HG02973 (cell line): ENCODE measurements at regions not wholly inside any gene's neighbourhood (a gene's known extent, or its start where the extent isn't known, plus 50 kb on each side); places are given as distances from the start of the nearest gene placed in this dataset.

Source experiments
- ATAC-seq: cut with Tn5 transposase; IDR thresholded peaks from one replicate; pipeline ENCODE4 v1.9.1; 2021; ENCODE audit warnings: moderate library complexity; ENCODE audit not compliant: unreplicated experiment

DNA sequence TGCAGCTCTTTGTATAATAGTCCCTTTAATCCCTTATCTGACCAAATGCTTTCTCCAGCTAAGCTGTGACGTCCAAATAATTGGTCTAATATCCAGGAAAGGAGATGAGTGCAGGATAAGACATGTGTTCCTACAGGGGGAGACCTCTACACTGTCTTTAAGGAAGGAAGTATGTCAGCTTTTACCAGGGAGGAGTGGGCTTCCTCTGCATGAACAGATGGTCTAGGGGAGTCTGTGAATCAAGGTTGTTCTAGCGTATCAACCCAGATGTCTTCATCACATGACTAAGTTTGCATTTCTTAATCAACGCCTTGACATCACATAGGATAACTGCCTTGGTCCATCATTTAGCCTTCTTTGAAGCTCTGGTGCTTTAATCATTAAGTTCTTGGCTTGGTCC lies 528.2 kb downstream of the MRPL39 start:
- ATAC-seq: no peak

DNA sequence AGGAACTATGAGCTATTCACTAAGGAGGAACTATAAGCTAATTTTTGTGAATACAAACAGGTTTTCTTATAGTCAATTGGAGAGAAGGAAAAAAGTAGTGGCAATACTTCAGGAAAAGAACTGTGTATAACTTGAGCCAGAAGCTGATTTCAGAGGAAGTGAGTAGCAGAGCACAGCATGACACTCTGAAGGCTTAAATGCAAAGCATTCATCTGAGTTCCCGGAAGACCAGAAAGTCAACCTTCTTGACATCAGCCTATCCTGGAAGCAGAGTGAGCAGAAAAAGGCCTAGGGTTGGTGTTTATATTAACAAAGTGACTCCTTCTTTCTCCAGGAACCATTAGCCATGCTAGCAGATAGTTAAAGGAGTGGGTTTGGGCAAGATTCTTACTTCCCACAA lies 545.2 kb downstream of the MRPL39 start:
- no peak for ATAC-seq

DNA sequence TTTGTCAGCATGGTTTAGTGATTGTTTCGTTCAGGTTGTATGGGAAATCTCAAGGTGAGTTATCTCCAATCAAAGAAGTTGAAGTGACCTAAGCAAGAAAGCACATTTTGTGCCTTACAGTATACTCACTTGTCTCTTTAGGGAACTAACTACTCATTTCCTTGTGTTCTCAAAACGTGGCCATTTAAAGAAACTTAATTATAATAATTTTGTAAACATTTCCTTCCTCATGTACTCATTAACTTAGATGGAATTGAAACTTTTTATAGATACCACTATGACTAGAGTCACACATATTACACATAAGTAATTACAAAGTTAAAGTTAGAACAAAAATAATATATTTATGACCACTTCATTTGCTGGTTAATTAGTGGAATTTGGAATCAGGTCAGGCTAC lies 552.6 kb downstream of the MRPL39 start:
- no peak for ATAC-seq

DNA sequence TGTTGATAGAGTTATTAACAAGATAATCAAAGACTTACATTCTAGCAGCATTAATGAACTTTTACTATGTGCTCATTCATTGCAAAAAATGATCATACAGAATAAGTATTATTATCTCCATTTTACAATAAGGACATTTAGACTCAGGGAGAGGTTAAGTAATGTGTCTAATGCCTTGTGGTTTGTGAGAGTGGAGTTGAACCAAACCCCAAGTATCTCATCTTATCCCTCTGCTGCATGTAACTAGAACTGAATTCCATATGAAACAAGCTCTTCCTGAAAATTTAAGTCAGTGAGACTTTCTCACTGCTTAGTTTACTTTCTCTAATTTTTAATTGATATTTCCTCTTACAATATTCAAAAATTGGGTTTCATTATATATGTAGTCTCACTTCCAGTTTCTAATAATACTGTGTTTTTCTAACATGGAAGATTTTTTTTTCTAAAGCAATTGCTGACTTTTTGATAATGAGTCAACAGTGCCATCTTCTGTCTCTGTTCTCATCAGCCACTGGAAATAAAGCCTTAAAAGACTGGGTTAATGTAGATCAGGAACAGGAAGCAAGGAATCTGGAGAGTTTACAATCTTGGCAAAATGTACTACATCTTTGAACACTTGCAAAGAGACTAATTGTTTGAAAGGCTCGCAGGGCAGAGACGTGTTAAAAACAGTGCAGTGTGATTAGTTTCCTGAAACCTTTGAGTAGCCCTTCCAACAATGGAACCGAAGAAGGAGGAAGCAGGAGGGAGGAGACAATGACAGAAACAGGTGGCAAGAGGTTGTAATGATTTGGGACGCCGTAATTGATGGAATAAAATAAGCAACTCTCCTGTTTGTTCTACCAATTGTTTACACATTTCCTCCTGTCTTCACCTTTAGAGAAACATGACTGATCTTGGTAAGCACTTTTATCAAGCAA lies 567.6 kb downstream of the MRPL39 start:
- peak; percentile 86 for ATAC-seq

DNA sequence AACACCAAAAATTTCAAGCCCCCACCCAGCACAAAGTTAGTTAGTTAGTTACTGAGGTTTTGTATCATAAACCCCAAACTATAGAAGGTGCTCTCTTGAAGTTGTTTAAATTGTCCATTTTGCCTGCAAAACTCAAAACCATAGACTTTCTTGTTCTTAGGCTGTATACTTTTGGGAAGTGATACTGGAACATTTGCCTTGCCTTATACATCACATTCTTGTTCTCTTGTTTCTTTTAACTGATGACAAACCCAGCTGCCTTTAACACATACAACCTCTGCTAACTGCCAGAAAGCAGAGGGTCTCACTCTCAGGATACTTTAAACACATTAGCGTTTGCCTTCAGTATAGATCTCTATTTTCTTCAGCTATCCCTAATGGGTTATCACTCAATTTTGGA lies 570.5 kb downstream of the MRPL39 start:
- ATAC-seq: no peak

DNA sequence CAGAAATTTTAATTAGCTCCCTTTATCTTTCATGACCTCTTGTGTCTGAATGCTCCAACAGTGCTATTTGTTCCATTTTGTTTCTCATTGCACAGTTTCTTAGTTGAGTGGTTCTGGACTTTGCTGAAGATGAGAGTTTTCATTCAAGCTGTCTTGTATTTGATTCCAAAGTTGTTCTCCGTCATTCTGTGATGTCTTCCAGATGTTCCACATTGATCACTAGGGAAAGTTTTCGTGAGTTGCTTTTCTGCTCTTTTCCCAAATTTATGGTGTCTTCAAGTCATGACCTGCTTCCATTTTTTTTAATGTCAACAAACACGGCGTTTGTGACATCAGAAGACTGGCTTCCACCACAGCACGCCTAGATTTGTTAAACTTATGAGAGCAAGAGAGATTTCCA lies 575.5 kb downstream of the MRPL39 start:
- ATAC-seq: no peak

DNA sequence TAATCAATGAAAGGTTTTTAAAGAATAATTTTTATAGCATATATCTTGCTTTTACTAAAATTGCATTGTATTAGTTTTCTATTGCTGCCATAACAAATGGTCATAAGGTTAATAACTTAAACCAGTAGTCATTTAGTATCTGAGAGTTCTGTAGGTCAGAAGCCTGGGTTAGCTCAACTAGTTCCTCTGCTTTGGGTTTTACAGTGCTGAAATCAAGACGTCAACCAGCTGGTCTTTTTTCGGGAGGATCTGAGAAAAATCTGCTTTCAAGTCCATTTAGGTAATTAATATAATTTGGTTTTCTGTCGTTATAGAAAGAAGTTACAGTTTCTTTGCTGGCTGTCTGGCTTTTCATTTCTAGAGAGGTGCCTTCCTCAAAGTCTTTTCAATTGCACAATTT lies 577.7 kb downstream of the MRPL39 start:
- peak; percentile 81 for ATAC-seq

DNA sequence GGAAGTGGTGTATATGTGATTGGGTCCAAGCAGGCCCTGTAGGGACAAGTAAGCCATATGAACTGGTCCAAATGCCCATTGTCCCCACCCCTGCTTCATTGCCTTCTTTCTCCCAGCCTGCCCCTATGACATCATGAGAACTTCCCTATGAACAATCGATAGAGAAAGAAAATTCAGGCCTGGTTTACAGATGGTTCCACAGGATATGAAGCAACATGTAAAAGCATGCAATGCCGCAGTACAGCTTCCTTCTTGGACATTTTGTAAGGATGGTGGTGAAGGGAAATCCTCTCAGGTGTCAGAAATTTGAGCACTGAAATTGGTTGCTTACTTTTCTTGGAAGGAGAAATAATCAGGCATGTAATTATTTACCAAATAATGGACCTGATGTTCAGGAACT lies 581.7 kb downstream of the MRPL39 start:
- no peak for ATAC-seq

DNA sequence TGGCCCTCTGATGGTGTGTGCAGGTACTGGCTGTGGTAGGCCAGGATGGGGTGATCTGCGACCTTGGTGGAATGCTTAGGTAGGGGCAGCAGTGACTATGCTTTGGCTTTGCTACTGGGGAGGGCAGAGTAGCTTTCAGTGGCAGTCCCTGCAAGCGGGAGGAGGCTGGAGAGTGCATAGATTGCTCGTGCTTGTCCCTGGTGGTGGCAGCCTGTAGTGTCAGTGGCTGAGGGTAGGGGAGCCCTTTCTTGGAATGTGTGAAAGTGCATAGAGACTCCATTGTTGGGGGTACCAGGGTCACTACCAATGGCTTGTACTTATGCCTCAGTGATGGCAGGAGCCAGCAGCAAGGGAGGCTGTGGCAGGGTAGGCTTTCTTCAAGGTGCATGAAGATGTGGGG lies 582.6 kb downstream of the MRPL39 start:
- no peak for ATAC-seq

DNA sequence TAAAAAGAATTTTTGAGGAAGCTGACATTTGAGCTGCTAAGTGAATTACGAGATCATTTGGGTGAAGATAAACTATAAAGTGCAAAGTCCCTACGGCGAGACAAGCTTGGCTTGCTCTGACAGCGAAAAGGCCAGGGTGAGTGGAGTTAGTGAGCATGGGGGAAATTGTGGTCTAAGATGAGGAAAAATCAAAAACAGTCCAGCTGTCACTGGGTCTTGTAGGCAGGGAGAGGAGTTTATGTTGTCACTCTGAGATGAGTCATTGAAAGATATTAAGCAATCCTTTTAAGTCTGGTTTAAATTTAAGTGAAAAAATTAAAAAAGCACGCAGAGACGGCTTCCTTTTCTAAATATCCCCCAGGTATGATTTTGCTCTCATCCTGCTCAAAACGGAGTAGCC lies 601.9 kb downstream of the MRPL39 start:
- ATAC-seq: no peak

DNA sequence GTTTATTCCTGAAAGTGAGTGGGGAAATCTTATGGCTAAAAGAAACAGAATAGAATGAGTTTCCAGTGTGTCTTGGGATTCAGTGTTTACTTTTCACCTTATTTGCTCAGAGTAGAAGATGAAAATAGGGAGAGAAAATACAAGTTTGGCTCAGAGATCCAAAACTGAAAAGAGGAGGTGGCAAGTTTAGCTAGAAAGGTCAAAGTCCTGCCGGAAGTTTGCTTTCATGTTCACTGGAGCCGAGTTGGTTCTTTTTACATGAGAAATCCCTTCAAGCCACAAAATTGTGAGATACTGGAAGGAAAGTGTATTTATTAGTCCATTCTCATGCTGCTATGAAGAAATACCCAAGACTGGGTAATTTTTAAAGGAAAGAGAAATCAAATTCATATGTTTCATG lies 604.6 kb downstream of the MRPL39 start:
- no peak for ATAC-seq

DNA sequence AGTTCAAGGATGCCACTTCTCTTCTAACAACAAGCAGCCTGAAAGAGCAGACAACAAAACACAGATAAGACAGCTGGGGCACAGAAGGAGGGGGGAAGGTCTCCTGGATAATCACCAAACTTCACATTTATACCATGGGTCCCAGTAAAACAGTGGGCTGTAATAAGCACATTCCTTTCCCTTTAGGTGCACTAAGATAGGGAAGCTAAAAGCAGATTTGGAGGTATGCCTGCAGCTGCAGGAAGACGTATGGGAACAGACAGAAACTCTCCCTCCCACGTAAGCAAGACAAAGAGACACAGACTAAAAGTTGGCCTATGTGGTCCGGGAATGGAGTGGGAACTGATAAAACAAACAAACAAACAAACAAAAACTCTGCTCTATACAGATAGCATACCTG lies 612.1 kb downstream of the MRPL39 start:
- ATAC-seq: no peak

DNA sequence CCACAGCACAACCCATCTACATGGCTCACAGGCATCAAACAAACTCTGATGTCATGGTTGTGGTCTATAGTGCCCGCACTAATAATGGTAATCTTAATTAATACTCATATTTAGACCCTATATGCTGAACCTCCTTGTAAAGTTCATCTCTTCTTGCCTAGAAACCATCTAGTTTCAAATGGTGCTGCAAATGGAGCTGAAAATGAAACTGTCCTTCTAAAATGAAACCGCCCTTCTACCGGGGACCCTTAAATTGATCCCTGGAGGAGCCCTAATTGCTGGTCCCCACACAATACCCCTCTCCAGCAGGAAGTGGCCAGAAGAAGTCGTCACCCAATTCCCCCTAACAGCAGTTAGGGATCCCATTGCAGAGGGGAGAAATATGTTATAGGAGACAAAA lies 612.6 kb downstream of the MRPL39 start:
- no peak for ATAC-seq

DNA sequence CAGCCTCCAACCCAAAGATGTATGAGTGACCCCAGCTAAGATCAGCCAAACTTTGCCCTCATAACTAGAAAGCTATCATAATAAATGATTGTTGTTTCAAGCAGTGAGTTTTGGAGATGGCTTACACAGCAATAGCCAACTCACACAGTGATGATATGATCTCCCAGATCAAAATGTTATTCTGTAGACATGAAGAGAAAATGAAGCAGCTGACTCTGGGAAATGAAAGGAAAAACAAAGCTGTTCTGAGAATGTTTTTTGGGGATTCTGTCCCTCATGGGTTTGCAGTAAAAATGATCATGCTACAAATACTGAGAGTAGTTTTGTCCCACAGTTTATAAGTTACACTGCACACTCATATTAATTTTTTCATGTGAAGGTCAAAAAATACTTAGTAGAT lies 617.8 kb downstream of the MRPL39 start:
- no peak for ATAC-seq

DNA sequence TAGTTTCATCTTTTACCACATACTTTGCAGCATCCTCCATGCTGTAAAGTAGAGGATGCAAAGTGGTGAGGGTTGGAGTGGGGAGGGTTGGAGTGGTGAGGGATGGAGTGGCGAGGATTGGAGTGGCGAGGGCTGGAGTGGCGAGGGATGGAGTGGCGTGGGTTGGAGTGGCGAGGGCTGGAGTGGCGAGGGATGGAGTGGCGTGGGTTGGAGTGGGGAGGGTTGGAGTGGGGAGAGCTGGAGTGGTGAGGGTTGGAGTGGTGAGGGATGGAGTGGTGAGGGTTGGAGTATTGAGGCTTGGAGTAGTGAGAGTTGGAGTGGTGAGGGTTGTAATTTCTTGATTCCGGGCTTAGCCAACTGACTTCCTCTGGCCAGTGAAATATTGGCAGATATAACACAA lies 618.3 kb downstream of the MRPL39 start:
- ATAC-seq: no peak

DNA sequence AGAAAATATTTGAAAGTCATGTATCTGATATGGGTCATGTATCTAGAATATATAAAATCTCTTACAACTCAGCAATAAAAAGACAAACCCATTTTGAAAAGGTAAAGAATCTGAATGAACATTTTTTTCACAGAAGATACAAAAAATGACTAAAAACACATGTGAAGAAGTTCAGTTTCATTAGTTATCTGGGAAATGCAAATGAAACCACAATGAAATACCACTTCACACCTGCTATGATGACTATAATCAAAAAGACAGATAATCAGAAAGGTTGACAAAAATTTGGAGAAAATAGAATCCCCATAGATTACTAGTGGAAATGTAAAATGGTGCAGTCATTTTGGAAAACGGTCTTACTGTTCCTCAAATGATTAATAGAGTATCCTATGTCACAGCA lies 631.0 kb downstream of the MRPL39 start:
- peak; percentile 65 for ATAC-seq

DNA sequence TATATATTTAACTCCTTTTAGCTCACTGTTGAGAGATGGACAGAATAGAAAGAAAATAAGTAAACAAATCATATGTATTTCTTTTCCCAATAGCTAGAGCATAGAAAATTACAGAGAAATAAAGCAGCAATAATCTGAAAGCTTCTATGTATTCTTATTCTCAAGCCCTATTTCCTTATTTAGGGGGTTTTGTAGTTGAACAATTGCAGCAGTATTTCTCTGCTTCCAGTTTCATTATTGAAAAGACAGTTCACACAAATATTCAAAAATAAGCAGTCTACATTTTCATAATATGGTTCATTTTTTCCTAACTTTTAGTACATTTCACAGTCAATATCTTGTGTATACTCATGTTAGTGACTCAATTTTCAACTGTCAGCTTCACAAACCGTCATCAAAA lies 638.2 kb downstream of the MRPL39 start:
- ATAC-seq: no peak

DNA sequence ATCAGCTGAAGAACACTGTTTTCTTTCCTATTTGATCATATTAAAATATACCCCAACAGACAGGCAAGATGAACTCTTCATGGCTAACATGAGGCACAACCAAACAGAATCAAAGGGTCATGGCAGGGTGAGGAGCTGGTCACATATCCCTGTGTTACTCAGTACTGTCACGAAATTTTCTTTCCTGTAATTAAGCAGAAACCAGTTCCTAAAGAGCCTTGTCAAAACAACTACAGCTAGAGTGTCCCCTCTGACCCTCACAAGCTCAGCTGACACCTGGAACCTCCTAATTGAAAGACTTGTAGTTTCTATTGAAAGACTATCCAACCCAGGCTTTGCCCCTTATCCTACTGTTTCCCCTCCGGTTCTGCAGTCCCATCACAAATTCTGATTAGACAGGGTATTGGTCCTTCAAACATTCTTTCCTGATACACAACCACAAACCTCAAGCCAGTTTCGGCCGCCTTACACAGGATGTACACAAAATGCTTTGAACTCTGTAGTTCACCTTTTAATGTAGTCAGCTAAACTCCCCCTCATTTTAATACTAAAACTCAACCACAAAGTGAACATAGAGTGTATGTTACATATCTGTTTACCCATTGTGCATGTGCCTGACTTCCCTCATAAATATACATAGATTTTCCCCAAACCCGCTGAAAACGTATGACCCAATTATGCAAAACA lies 651.9 kb downstream of the MRPL39 start:
- peak; percentile 91 for ATAC-seq

DNA sequence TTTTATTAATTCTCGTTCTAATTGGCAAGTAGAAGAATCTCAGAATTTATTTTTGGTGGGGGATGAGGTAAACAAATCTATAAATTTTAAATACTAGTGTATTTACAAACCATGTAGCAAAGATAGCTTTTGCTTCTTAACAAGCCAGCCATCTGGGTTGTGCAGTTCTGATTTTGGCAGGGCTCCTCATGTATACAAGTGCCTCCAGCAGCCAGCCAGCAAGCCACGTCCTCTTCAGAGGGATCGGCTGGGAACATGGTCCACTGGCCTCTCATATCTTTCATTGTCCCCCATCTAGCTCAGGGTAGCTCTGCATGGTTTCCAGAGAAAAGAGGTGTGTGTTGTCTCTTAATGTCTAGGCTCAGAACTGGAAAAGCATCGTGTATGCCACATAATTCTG lies 659.1 kb downstream of the MRPL39 start:
- ATAC-seq: no peak

DNA sequence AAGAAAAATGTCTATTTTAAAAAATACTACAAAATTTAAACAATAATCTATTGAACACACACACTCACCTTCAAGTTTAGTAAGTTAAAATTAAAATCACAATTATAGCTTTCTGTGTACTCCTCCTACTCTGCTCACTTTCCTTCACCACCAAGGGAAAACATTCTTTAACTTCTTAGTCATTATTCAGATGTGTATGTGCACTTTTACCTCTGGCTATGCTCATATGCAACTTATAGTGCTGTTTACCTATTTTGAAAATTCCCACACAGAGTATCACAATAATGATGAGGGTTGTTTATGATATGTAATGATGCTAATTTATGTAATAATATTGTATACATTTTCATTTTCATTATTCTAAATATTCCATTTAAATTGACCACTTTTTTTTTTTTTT lies 661.4 kb downstream of the MRPL39 start:
- no peak for ATAC-seq

DNA sequence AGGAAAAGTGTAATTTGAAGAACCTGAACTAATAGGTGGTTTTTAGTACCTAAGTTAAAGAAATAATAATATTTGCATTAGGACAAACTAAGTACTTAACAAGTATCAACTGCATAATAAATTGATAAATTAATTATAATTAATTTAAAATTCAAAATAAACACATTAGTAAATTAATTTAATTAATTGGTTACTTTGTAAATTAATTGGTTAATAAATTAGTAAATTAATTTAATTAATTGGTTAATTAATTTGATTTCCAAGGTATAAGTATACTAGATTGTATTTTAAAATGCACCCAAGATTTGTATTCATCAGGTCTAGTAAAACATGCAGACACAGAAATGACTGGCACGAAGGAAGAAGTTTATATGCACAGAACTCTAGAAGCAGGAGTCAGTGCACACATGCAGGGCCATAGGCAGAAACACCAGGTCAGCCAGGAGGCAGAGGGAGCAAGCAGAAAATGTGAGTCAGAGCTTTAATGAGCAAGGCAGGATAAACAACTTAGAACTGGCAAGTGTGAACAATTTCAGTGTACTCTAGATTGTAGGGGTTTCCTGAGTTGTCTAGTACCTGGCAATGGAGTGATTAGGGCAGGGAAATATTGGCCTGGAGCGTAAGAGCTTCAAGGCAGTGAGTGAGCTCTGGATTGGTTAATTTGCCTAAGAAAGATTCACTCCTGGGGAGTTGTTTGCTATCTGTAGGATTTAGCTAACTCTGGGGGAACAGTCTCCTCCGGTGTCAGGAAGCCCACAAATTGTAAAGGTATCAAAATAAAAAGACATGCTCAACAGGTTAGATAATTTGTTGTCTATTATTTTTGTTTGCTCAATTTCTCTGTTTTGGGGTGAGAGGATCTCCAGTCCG lies 665.7 kb downstream of the MRPL39 start:
- no peak for ATAC-seq

DNA sequence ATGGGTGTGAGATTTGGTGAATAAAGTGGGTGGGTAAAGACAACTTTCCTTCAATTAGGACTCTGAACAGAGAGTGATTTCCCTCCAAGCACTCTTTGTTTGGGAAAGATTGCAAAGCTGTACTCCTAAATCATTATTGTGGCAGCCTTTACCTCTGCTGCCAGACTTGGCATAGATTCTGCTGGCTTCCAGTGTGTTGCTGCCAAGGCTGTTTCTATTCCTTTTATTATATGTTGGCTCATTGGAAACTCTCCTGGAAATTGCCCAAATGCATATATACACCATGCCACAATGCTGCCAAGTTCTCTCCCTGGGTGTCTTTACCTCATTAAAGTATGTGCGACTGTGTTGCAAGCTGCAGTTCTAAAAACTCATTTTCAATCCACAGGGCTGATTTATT lies 668.0 kb downstream of the MRPL39 start:
- no peak for ATAC-seq
